ENCODE measurements at regions not wholly inside any gene's neighbourhood (a gene's known extent, or its start where the extent isn't known, plus 50 kb on each side); places are given as distances from the start of the nearest gene placed in this dataset.

DNA sequence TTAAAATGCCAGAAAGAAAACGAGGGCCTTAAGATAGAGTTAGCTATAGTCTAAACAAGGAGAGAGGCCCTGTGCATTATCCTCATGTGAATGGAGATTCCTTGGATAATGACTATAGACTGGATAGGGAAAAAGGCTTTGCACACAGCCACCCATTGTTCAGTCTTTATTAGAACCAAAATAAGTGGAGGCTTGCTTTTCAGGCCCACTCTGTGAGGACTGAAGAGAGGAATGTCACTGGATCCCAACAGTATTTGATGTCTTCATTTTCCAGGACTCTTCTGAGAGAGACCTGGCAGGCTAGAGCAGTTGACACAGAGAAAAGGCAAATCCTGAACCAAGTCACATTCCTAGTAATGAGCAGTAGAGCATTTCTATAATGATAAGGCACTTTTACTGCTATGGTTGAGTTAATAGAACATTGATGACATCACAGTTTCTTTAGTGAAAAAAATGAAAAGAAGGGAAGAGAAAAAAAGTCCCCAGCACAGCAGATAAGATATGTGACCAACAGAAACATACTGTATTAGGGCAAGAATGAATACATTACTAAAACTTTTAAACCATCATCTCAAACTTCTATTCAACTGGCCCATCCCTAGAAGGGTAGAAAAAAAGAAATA is 315.1 kb downstream of the EPHA7 start:
- no peaks in the 10 kb centered on the region for H3K27me3 ChIP-seq (ENCODE audit: insufficient read depth in 3 of 3, low read length in 2 of 3)
- ATAC-seq (no peak), DNase-seq (no peak)
- no peaks in the 10 kb centered on the region for H3K4me1 ChIP-seq
- intact Hi-C loops (cut with DNase I), result no loop called here
- no peak overlapping the region for H3K27ac ChIP-seq
- no peak overlapping the region for H3K4me3 ChIP-seq
- WGBS, 3 donors, result 52 to 61% (median 58%) methylated on average over 1 of the region's 1 CpG
- no peaks in the 10 kb centered on the region for H3K36me3 ChIP-seq (ENCODE audit: insufficient read depth in 1 of 2, low read depth in 1 of 2)
- TF ChIP-seq CTCF (IDR thresholded peaks at IDR 0.05), result no peak
- H3K9me3 ChIP-seq, result no peaks in the 10 kb centered on the region

- no peak overlapping the region for H3K27ac ChIP-seq
- ATAC-seq, result no peak
- no peaks in the 10 kb centered on the region for H3K4me1 ChIP-seq
- no peak for DNase-seq
- H3K36me3 ChIP-seq (ENCODE audit: insufficient read depth in 1 of 2, low read depth in 1 of 2), result no peaks in the 10 kb centered on the region
- H3K9me3 ChIP-seq, result no peaks in the 10 kb centered on the region
- H3K27me3 ChIP-seq (ENCODE audit: insufficient read depth in 3 of 3, low read length in 2 of 3), result no peaks in the 10 kb centered on the region
- TF ChIP-seq CTCF (IDR thresholded peaks at IDR 0.05), result no peak
- WGBS, 3 donors, result 6 to 12% (median 9%) methylated on average over 14 of the region's 14 CpGs
- intact Hi-C loops (cut with DNase I), result no loop called here
- H3K4me3 ChIP-seq, result no peak overlapping the region
Measured at GRCh38 chr6:93088621-93089501, 330.5 kb downstream of the EPHA7 start.

GRCh38 chr6:93087606-93088005 is 331.8 kb downstream of the EPHA7 start:
- no peak for TF ChIP-seq CTCF (IDR thresholded peaks at IDR 0.05)
- H3K27me3 ChIP-seq (ENCODE audit: insufficient read depth in 3 of 3, low read length in 2 of 3), result no peaks in the 10 kb centered on the region
- intact Hi-C loops (cut with DNase I), result no loop called here
- no peak overlapping the region for H3K4me3 ChIP-seq
- H3K9me3 ChIP-seq, result no peaks in the 10 kb centered on the region
- ATAC-seq (no peak), DNase-seq (no peak)
- no peak overlapping the region for H3K27ac ChIP-seq
- WGBS, 3 donors, result 65 to 77% (median 70%) methylated on average over 2 of the region's 2 CpGs
- no peaks in the 10 kb centered on the region for H3K4me1 ChIP-seq
- no peaks in the 10 kb centered on the region for H3K36me3 ChIP-seq (ENCODE audit: insufficient read depth in 1 of 2, low read depth in 1 of 2)

DNA sequence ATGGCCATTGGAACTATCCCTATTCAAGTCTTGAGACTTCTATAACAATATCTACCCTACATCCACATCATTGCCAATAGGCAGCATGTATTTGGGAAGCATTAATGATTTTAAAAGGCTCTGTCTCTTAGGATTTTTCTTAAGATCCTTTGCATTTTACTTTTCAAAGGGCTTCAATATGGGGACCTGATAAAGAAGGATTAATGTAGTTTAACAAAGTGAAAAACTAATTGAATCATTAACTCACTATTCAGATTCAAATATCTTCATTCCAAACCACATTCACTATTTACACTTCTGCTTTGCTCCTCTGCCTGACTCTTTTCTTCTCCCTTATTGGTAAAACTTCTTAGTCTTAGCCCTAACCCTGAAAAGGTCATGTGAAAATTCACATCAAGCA is 333.0 kb downstream of the EPHA7 start:
- DNase-seq (no peak), ATAC-seq (no peak)
- TF ChIP-seq CTCF (IDR thresholded peaks at IDR 0.05), result no peak
- intact Hi-C loops (cut with DNase I), result no loop called here
- no peak overlapping the region for H3K27ac ChIP-seq
- no peaks in the 10 kb centered on the region for H3K36me3 ChIP-seq (ENCODE audit: insufficient read depth in 1 of 2, low read depth in 1 of 2)
- no peak overlapping the region for H3K4me3 ChIP-seq
- H3K4me1 ChIP-seq, result no peaks in the 10 kb centered on the region
- H3K27me3 ChIP-seq (ENCODE audit: insufficient read depth in 3 of 3, low read length in 2 of 3), result no peaks in the 10 kb centered on the region
- H3K9me3 ChIP-seq, result no peaks in the 10 kb centered on the region
